GM03348 (cell line): ENCODE measurements at regions not wholly inside any gene's neighbourhood (a gene's known extent, or its start where the extent isn't known, plus 50 kb on each side); places are given as distances from the start of the nearest gene placed in this dataset.
A peak's percentile ranks its signal among the peaks of the same experiment; 100 is the strongest.
"Not testable (repeated sequence)": the region's sequence is repeated elsewhere in the genome, so short reads cannot be mapped to it uniquely, and the experiment has no call there.

Source experiments
- DNase-seq: peaks from one replicate; pipeline ENCODE4 v3.0.0; 2012; ENCODE audit warnings: low spot score

- no peak for DNase-seq
These were observed 88.3 kb upstream of the PTHLH start for GRCh38 chr12:28060871-28061270.

GRCh38 chr12:28063355-28063880, 90.9 kb upstream of the PTHLH start:
- no peak for DNase-seq

GRCh38 chr12:28065374-28065773, 92.8 kb upstream of the PTHLH start:
- no peak for DNase-seq

GRCh38 chr12:28065889-28066630, 93.5 kb upstream of the PTHLH start:
- no peak for DNase-seq

- no peak for DNase-seq
These were observed 94.3 kb upstream of the PTHLH start for GRCh38 chr12:28066879-28067278.

GRCh38 chr12:28068467-28068866, 95.9 kb upstream of the PTHLH start:
- no peak for DNase-seq

- no peak for DNase-seq
These were observed 107.0 kb upstream of the PTHLH start for GRCh38 chr12:28079539-28079938.

GRCh38 chr12:28082096-28082495, 108.2 kb upstream of the CCDC91 start:
- no peak for DNase-seq

- peak; percentile 24 for DNase-seq
These were observed 106.2 kb upstream of the CCDC91 start for GRCh38 chr12:28083840-28084678.

GRCh38 chr12:28086521-28087155, 103.6 kb upstream of the CCDC91 start:
- no peak for DNase-seq

GRCh38 chr12:28088566-28089272, 101.5 kb upstream of the CCDC91 start:
- peak; percentile 31 for DNase-seq

- DNase-seq, result peak; percentile 42
These were observed 100.9 kb upstream of the CCDC91 start for GRCh38 chr12:28089338-28089737.

GRCh38 chr12:28090835-28091234, 99.4 kb upstream of the CCDC91 start:
- DNase-seq, result no peak

GRCh38 chr12:28092396-28092795, 97.9 kb upstream of the CCDC91 start:
- no peak for DNase-seq

GRCh38 chr12:28096649-28097048, 93.6 kb upstream of the CCDC91 start:
- DNase-seq, result no peak

GRCh38 chr12:28097221-28097620, 93.0 kb upstream of the CCDC91 start:
- no peak for DNase-seq

- not testable (repeated sequence) for DNase-seq
These were observed 91.0 kb upstream of the CCDC91 start for GRCh38 chr12:28099245-28099644.

GRCh38 chr12:28099871-28100270, 90.4 kb upstream of the CCDC91 start:
- DNase-seq, result no peak

GRCh38 chr12:28100717-28101116, 89.5 kb upstream of the CCDC91 start:
- DNase-seq, result no peak

GRCh38 chr12:28104316-28104715, 85.9 kb upstream of the CCDC91 start:
- DNase-seq, result no peak

GRCh38 chr12:28104903-28105864, 85.1 kb upstream of the CCDC91 start:
- no peak for DNase-seq
